ENCODE measurements at regions not wholly inside any gene's neighbourhood (a gene's known extent, or its start where the extent isn't known, plus 50 kb on each side); places are given as distances from the start of the nearest gene placed in this dataset.

GRCh38 chr2:217650229-217650628 lies 352.6 kb downstream of the TNS1 start:
- TF ChIP-seq EZH2 (IDR thresholded peaks at IDR 0.05) (no peak), POLR2AphosphoS5 (IDR thresholded peaks at IDR 0.05; ENCODE audit: borderline replicate concordance, low read depth, low read length) (no peak)

Data from SK-N-MC (cell line).